SK-N-SH treated with all-trans-retinoic acid at 6 μM for 48 hours (cell line): ENCODE measurements at regions not wholly inside any gene's neighbourhood (a gene's known extent, or its start where the extent isn't known, plus 50 kb on each side); places are given as distances from the start of the nearest gene placed in this dataset.

Experiments used
- ESRRG ChIP-seq: fragments of 250-450 bp; sonication (Bioruptor Pico); IDR thresholded peaks from 2 replicates; pipeline ENCODE4 v1.6.1; 2021; ENCODE audit warnings: mild to moderate bottlenecking
- PATZ1 ChIP-seq: fragments of 250-450 bp; sonication (Bioruptor Pico); IDR thresholded peaks from 2 replicates; pipeline ENCODE4 v1.8.0; 2020; ENCODE audit warnings: mild to moderate bottlenecking, moderate library complexity, borderline replicate concordance
- TF ChIP-seq, protein P1 (sequence below): fragments of 250-450 bp; sonication (Bioruptor Pico); IDR thresholded peaks from 2 replicates; pipeline ENCODE4 v1.5.1; 2020; ENCODE audit warnings: low read depth, mild to moderate bottlenecking, moderate library complexity

DNA sequence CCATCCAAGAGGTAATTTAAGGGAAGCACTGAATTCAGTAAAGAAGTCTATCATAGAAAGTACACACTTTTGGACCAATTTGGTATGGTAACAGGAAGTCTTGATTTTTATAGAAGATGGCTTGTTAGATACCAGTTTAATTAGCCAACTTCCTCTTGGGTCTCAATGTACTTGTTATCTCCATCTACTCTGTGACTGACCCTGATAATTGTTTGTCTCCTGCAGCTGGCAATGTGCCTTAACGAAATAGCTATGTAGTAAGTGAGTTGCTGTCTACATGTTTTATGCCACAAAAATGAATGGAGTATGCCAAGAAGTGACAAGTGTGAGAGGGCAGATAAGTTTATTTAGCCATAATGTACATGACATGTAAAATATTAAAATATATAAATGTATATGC lies 410.5 kb upstream of the MAN1A1 start:
- TF ChIP-seq, protein P1, sequence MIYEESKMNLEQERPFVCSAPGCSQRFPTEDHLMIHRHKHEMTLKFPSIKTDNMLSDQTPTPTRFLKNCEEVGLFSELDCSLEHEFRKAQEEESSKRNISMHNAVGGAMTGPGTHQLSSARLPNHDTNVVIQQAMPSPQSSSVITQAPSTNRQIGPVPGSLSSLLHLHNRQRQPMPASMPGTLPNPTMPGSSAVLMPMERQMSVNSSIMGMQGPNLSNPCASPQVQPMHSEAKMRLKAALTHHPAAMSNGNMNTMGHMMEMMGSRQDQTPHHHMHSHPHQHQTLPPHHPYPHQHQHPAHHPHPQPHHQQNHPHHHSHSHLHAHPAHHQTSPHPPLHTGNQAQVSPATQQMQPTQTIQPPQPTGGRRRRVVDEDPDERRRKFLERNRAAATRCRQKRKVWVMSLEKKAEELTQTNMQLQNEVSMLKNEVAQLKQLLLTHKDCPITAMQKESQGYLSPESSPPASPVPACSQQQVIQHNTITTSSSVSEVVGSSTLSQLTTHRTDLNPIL: no peak
- TF ChIP-seq PATZ1 (CRISPR knock-in tag) (no peak), ESRRG (no peak)
